ENCODE measurements at regions not wholly inside any gene's neighbourhood (a gene's known extent, or its start where the extent isn't known, plus 50 kb on each side); places are given as distances from the start of the nearest gene placed in this dataset.

DNA sequence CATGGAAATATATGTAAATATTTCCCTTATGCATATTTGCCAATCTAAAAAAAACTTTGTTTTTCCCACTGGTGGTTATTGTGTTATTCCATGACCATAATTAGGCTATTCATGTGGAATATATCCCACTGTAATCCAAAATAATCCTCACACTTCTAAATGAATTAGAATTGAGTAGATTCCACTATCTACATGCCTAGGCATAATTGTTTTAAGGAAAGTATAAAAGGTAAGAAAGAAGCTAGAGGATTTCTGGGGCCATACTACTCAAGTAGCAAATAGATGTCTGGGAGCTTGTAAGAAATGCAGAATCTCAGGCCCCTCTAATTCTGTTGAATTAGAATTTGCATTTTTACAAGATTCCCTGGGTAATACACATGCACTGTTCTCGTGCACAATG, 83.5 kb upstream of the RRP15 start:
- ChIA-PET CTCF (interaction anchor here (1.1 kb wide), 1 partner anchor 9 kb away, joined by 3 read pairs; no protein-coding TSS in a partner anchor), POLR2A (no interaction called here)

DNA sequence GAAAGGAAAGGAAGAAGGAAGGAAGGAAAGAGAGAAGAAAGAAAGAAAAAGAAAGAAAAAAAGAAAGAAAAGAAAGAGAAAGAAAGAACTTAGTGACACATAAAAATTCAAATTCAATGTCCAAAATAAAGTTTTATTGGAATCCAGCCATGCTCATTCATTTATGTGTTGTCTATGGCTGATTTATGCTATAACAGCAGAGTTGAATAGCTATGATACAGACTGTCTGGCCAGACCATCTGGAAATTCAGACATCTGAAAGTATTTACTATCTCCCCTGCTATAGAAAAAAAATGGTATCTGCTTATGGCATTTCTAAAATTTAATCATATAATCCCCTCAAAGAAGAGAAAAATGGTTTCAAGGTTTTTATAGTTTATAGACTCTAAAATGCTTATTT, 79.4 kb upstream of the RRP15 start:
- Mint-ChIP-seq H3K36me3 (ENCODE audit: low read depth) (no peaks in the 10 kb centered on the region), H3K9me3 (peaks cover 4% of the 10 kb centered on the region), H3K27me3 (peaks cover 8% of the 10 kb centered on the region), H3K27ac (no peak overlapping the region), H3K4me3 (no peak overlapping the region), H3K4me1 (no peaks in the 10 kb centered on the region)
- DNase-seq (no peak), ATAC-seq (ENCODE audit: low read depth) (no peak)
- ChIA-PET CTCF (no interaction called here), POLR2A (no interaction called here)
- TF ChIP-seq, protein P1, sequence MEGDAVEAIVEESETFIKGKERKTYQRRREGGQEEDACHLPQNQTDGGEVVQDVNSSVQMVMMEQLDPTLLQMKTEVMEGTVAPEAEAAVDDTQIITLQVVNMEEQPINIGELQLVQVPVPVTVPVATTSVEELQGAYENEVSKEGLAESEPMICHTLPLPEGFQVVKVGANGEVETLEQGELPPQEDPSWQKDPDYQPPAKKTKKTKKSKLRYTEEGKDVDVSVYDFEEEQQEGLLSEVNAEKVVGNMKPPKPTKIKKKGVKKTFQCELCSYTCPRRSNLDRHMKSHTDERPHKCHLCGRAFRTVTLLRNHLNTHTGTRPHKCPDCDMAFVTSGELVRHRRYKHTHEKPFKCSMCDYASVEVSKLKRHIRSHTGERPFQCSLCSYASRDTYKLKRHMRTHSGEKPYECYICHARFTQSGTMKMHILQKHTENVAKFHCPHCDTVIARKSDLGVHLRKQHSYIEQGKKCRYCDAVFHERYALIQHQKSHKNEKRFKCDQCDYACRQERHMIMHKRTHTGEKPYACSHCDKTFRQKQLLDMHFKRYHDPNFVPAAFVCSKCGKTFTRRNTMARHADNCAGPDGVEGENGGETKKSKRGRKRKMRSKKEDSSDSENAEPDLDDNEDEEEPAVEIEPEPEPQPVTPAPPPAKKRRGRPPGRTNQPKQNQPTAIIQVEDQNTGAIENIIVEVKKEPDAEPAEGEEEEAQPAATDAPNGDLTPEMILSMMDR (IDR thresholded peaks at IDR 0.05): no peak
- intact Hi-C loops (cut with micrococcal nuclease): no loop called here

More for the DNA sequence above, 83.5 kb upstream of the RRP15 start:
- no peak overlapping the region for H3K27ac Mint-ChIP-seq
- H3K9me3 Mint-ChIP-seq: peaks cover 4% of the 10 kb centered on the region
- no peaks in the 10 kb centered on the region for H3K4me1 Mint-ChIP-seq
- H3K36me3 Mint-ChIP-seq (ENCODE audit: low read depth): no peaks in the 10 kb centered on the region
- intact Hi-C loops (cut with micrococcal nuclease): no loop called here
- DNase-seq (no peak), ATAC-seq (ENCODE audit: low read depth) (no peak)
- H3K27me3 Mint-ChIP-seq: peaks cover 4% of the 10 kb centered on the region
- TF ChIP-seq, protein P1 (IDR thresholded peaks at IDR 0.05): no peak
- H3K4me3 Mint-ChIP-seq: no peak overlapping the region

DNA sequence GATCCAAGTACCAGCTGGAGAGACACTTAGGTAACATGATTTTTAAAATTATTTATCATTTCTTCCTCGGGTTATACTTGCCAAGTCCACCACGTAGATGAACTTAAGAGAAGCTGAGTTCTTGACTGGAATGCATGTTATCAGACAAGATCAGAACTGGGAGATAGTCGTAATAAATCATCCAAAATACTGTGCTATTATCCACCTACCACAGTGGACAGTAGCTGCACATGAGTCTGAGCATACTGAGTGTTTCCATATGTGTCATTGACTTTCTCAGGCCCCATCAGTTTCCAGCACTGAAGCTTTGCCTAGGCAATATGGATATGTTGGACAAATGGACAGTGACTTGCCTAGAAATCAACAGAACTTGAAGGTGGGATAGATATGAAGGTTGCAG, 77.9 kb upstream of the RRP15 start:
- Mint-ChIP-seq H3K4me1 (no peaks in the 10 kb centered on the region), H3K4me3 (no peak overlapping the region), H3K36me3 (ENCODE audit: low read depth) (no peaks in the 10 kb centered on the region), H3K27ac (no peak overlapping the region), H3K27me3 (peaks cover 8% of the 10 kb centered on the region), H3K9me3 (peaks cover 4% of the 10 kb centered on the region)
- ChIA-PET CTCF (no interaction called here), POLR2A (no interaction called here)
- DNase-seq (no peak), ATAC-seq (ENCODE audit: low read depth) (no peak)
- intact Hi-C loops (cut with micrococcal nuclease): no loop called here
- TF ChIP-seq, protein P1 (IDR thresholded peaks at IDR 0.05): no peak

DNA sequence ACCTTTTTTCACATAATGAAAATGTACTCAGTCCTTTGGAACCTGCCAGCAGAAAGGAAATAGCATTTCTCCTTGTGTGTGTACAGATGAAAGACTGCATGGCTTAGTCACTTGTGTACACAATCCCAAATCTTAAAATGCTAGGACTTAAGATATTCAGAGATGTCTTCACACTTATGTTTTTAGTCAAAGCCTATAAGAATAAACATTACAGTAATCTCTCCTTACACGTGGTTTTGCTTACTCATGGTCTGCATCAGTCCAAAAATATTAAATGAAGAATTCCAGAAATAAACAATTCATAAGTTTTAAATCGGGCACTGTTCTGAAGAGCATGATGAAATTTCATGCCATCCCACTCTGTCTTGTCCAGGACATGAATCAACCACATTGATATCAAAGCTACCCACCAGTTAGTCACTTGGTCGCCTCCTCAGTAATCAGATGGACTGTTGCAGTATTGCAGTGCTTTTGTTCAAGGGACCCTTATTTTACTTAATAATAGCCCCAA, 75.7 kb upstream of the RRP15 start:
- Mint-ChIP-seq H3K4me3 (no peak overlapping the region), H3K9me3 (no peaks in the 10 kb centered on the region), H3K4me1 (no peaks in the 10 kb centered on the region), H3K27ac (no peak overlapping the region), H3K27me3 (peaks cover 6% of the 10 kb centered on the region), H3K36me3 (ENCODE audit: low read depth) (no peaks in the 10 kb centered on the region)
- ChIA-PET POLR2A (no interaction called here), CTCF (no interaction called here)
- DNase-seq (no peak), ATAC-seq (ENCODE audit: low read depth) (no peak)
- TF ChIP-seq, protein P1 (IDR thresholded peaks at IDR 0.05): no peak
- intact Hi-C loops (cut with micrococcal nuclease): no loop called here

DNA sequence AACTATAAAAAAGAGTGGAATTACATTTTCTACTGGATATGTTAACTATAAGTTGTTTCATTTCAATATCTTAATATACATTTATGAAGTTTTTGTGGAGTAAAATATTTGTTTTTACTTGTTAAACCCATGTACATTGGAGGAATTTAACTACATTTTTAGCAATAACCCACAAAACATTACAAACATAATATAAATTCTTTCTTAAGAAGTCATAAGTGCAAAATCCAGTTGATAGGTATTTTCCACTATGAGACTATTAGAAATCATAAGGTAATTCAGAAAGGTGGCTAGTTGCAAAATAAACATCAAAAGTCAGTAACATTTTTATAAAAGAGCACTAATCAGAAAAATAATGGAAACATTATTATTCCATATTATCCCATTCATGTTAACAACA, 73.9 kb upstream of the RRP15 start:
- Mint-ChIP-seq H3K4me1 (no peaks in the 10 kb centered on the region), H3K9me3 (no peaks in the 10 kb centered on the region), H3K36me3 (ENCODE audit: low read depth) (no peaks in the 10 kb centered on the region)

More for the DNA sequence above, 73.9 kb upstream of the RRP15 start:
- ATAC-seq (ENCODE audit: low read depth) (no peak), DNase-seq (no peak)
- Mint-ChIP-seq H3K27ac (no peak overlapping the region), H3K4me3 (no peak overlapping the region), H3K27me3 (peaks cover 11% of the 10 kb centered on the region)
- intact Hi-C loops (cut with micrococcal nuclease): no loop called here
- TF ChIP-seq, protein P1 (IDR thresholded peaks at IDR 0.05): no peak
- POLR2A ChIA-PET: no interaction called here
- CTCF ChIA-PET: no interaction called here
